SK-N-SH treated with all-trans-retinoic acid at 6 μM for 48 hours (cell line): ENCODE measurements at regions not wholly inside any gene's neighbourhood (a gene's known extent, or its start where the extent isn't known, plus 50 kb on each side); places are given as distances from the start of the nearest gene placed in this dataset.

ENCODE experiments used
- ATAC-seq: fragments of 200-7000 bp; cut with Tn5 transposase; 3 replicates; pipeline ENCODE4 v1.9.1; 2020; ENCODE audit warnings: mild to moderate bottlenecking, moderate library complexity
- ARNTL ChIP-seq: fragments of 450-650 bp; formaldehyde crosslinking; IDR thresholded peaks from 2 replicates; pipeline ENCODE4 v1.5.0; 2020; ENCODE audit warnings: low read depth, mild to moderate bottlenecking, moderate library complexity, borderline replicate concordance
- CSRNP3 ChIP-seq: fragments of 250-450 bp; sonication (Bioruptor Pico); IDR thresholded peaks from 2 replicates; pipeline ENCODE4 v1.5.1; 2021; ENCODE audit warnings: mild to moderate bottlenecking, moderate library complexity
- ESRRG ChIP-seq: fragments of 250-450 bp; sonication (Bioruptor Pico); IDR thresholded peaks from 2 replicates; pipeline ENCODE4 v1.6.1; 2021; ENCODE audit warnings: mild to moderate bottlenecking
- GLIS3 ChIP-seq: fragments of 250-450 bp; sonication (Bioruptor Pico); IDR thresholded peaks from 2 replicates; pipeline ENCODE4 v1.5.0; 2020; ENCODE audit warnings: mild to moderate bottlenecking, moderate library complexity
- ISL1 ChIP-seq: fragments of 250-450 bp; sonication (Bioruptor Pico); IDR thresholded peaks from 2 replicates; pipeline ENCODE4 v2.1.2; 2022; ENCODE audit warnings: mild to moderate bottlenecking, moderate library complexity
- POU6F1 ChIP-seq: fragments of 250-450 bp; sonication (Bioruptor Pico); IDR thresholded peaks from 2 replicates; pipeline ENCODE4 v1.8.0; 2021; ENCODE audit warnings: low read depth, mild to moderate bottlenecking, moderate library complexity, borderline replicate concordance
- PPARA ChIP-seq: fragments of 250-450 bp; sonication (Bioruptor Pico); IDR thresholded peaks from 2 replicates; pipeline ENCODE4 v1.5.0; 2020; ENCODE audit warnings: mild to moderate bottlenecking, borderline replicate concordance
- RARB ChIP-seq: fragments of 250-450 bp; sonication (Bioruptor Pico); IDR thresholded peaks from 2 replicates; pipeline ENCODE4 v1.8.0; 2021; ENCODE audit warnings: mild to moderate bottlenecking, moderate library complexity
- SNAI2 ChIP-seq: fragments of 250-450 bp; sonication (Bioruptor Pico); IDR thresholded peaks from 2 replicates; pipeline ENCODE4 v1.5.0; 2020; ENCODE audit warnings: mild to moderate bottlenecking, moderate library complexity
- TCF4 ChIP-seq: fragments of 250-450 bp; sonication (Bioruptor Pico); IDR thresholded peaks from 2 replicates; pipeline ENCODE4 v1.8.0; 2021; ENCODE audit warnings: mild to moderate bottlenecking, moderate library complexity, borderline replicate concordance
- TOX ChIP-seq: fragments of 250-450 bp; sonication (Bioruptor Pico); IDR thresholded peaks from 2 replicates; pipeline ENCODE4 v1.8.0; 2021; ENCODE audit warnings: mild to moderate bottlenecking, moderate library complexity, borderline replicate concordance
- TSHZ2 ChIP-seq: fragments of 250-450 bp; sonication (Bioruptor Pico); IDR thresholded peaks from 2 replicates; pipeline ENCODE4 v1.5.0; 2020; ENCODE audit warnings: mild to moderate bottlenecking, moderate library complexity
- ZC3H10 ChIP-seq: fragments of 250-450 bp; sonication (Bioruptor Pico); IDR thresholded peaks from 2 replicates; pipeline ENCODE4 v1.5.1; 2021; ENCODE audit warnings: mild to moderate bottlenecking, moderate library complexity
- ZFP3 ChIP-seq: fragments of 250-450 bp; sonication (Bioruptor Pico); IDR thresholded peaks from 2 replicates; pipeline ENCODE4 v1.5.0; 2020; ENCODE audit warnings: mild to moderate bottlenecking, moderate library complexity
- ZFP30 ChIP-seq: fragments of 450-650 bp; formaldehyde crosslinking; IDR thresholded peaks from 2 replicates; pipeline ENCODE4 v1.5.0; 2022; ENCODE audit warnings: mild to moderate bottlenecking, moderate library complexity
- ZNF565 ChIP-seq: fragments of 450-650 bp; formaldehyde crosslinking; conservative IDR thresholded peaks from 2 replicates; pipeline ENCODE4 v1.5.0; 2020; ENCODE audit warnings: low read depth, mild to moderate bottlenecking, moderate library complexity
- ZNF70 ChIP-seq: fragments of 450-650 bp; formaldehyde crosslinking; IDR thresholded peaks from 2 replicates; pipeline ENCODE4 v1.5.0; 2020; ENCODE audit warnings: mild to moderate bottlenecking, moderate library complexity
- TF ChIP-seq, protein P1 (sequence below): fragments of 250-450 bp; sonication (Bioruptor Pico); IDR thresholded peaks from 2 replicates; pipeline ENCODE4 v1.5.1; 2020; ENCODE audit warnings: low read depth, mild to moderate bottlenecking, moderate library complexity
- TF ChIP-seq, protein P2 (sequence below): fragments of 250-450 bp; sonication (Bioruptor Pico); IDR thresholded peaks from 2 replicates; pipeline ENCODE4 v1.8.0; 2020; ENCODE audit warnings: mild to moderate bottlenecking, moderate library complexity, borderline replicate concordance

- no peak for ATAC-seq
- TF ChIP-seq POU6F1 = no peak
- no peak for TF ChIP-seq ARNTL
- no peak for TF ChIP-seq CSRNP3 (CRISPR knock-in tag)
- TF ChIP-seq, protein P1, sequence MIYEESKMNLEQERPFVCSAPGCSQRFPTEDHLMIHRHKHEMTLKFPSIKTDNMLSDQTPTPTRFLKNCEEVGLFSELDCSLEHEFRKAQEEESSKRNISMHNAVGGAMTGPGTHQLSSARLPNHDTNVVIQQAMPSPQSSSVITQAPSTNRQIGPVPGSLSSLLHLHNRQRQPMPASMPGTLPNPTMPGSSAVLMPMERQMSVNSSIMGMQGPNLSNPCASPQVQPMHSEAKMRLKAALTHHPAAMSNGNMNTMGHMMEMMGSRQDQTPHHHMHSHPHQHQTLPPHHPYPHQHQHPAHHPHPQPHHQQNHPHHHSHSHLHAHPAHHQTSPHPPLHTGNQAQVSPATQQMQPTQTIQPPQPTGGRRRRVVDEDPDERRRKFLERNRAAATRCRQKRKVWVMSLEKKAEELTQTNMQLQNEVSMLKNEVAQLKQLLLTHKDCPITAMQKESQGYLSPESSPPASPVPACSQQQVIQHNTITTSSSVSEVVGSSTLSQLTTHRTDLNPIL (CRISPR knock-in tag) = no peak
Measured at GRCh38 chr20:40314278-40314677, 374.8 kb downstream of the MAFB start.

GRCh38 chr20:40313730-40314129, 375.3 kb downstream of the MAFB start:
- ATAC-seq = no peak
- TF ChIP-seq CSRNP3 (CRISPR knock-in tag) (no peak), ESRRG (no peak), POU6F1 (no peak), ZFP30 (CRISPR knock-in tag) (no peak), ZNF565 (CRISPR knock-in tag) (no peak), ZNF70 (CRISPR knock-in tag) (no peak), TCF4 (CRISPR knock-in tag) (no peak), ZC3H10 (CRISPR knock-in tag) (no peak), TSHZ2 (no peak), ZFP3 (CRISPR knock-in tag) (no peak), GLIS3 (no peak)
- TF ChIP-seq, protein P2, sequence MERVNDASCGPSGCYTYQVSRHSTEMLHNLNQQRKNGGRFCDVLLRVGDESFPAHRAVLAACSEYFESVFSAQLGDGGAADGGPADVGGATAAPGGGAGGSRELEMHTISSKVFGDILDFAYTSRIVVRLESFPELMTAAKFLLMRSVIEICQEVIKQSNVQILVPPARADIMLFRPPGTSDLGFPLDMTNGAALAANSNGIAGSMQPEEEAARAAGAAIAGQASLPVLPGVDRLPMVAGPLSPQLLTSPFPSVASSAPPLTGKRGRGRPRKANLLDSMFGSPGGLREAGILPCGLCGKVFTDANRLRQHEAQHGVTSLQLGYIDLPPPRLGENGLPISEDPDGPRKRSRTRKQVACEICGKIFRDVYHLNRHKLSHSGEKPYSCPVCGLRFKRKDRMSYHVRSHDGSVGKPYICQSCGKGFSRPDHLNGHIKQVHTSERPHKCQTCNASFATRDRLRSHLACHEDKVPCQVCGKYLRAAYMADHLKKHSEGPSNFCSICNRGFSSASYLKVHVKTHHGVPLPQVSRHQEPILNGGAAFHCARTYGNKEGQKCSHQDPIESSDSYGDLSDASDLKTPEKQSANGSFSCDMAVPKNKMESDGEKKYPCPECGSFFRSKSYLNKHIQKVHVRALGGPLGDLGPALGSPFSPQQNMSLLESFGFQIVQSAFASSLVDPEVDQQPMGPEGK (CRISPR knock-in tag) = no peak
- TF ChIP-seq, protein P1 (CRISPR knock-in tag) = no peak

GRCh38 chr20:40309731-40310130, 379.3 kb downstream of the MAFB start:
- ATAC-seq = no peak
- TF ChIP-seq TOX (CRISPR knock-in tag) (no peak), PPARA (no peak), ARNTL (no peak), RARB (CRISPR knock-in tag) (no peak), ISL1 (CRISPR knock-in tag) (0 out of 2 replicates have a peak, but pooled peaks have one; percentile 31), CSRNP3 (CRISPR knock-in tag) (no peak), SNAI2 (CRISPR knock-in tag) (0 out of 2 replicates have a peak, but pooled peaks have one; percentile 21), ZC3H10 (CRISPR knock-in tag) (no peak), ZFP30 (CRISPR knock-in tag) (no peak)
